GM12878 (cell line): ENCODE measurements at regions not wholly inside any gene's neighbourhood (a gene's known extent, or its start where the extent isn't known, plus 50 kb on each side); places are given as distances from the start of the nearest gene placed in this dataset.

Experiments used
- ATAC-seq: fragments of 200-7000 bp; cut with Tn5 transposase; 3 replicates; pipeline ENCODE4 v1.9.1; 2020; ENCODE audit warnings: mild to moderate bottlenecking, moderate library complexity
- BruUV-seq: library from RNA; stranded (reverse); fragments of 400-500 nt; replicated peaks from 2 replicates; lab custom pipeline; 2021; lab: Mats Ljungman, UMichigan
- CTCF ChIA-PET: fragments of 300-600 bp; sonication (Branson Sonifier 250); formaldehyde crosslinking; extraction: SDS; loops from one replicate; lab custom pipeline; 2021; ENCODE audit warnings: inconsistent platforms; lab: Yijun Ruan, JAX
- POLR2A ChIA-PET: fragments of 350-600 bp; formaldehyde crosslinking; extraction: SDS; loops from one replicate; lab custom pipeline; 2021; ENCODE audit warnings: inconsistent platforms; lab: Charles Lee
- RAD21 ChIA-PET: fragments of 300-600 bp; sonication (Branson Sonifier 250); formaldehyde crosslinking; loops from one replicate; lab custom pipeline; 2023; ENCODE audit warnings: antibody characterized with exemption; ENCODE audit not compliant: unreplicated experiment; lab: Charles Lee
- SMC1A ChIA-PET: fragments of 300-600 bp; sonication (Branson Sonifier 250); formaldehyde crosslinking; loops from one replicate; lab custom pipeline; 2023; ENCODE audit not compliant: unreplicated experiment, uncharacterized antibody; lab: Charles Lee
- DNase-seq: peaks from one replicate; pipeline ENCODE4 v3.0.0-alpha.2; 2011; ENCODE audit warnings: low read depth, low spot score
- FAIRE-seq: peaks from 3 replicates; lab custom pipeline; 2011; peaks lifted over from hg19 to GRCh38; lab: Jason Lieb, UNC
- H2AFZ ChIP-seq: 2 replicates; pipeline ENCODE4 v1.6.0; 2011; ENCODE audit warnings: low read depth, low read length, control low read depth; ENCODE audit not compliant: control insufficient read depth
- H3K27ac ChIP-seq: 2 replicates; pipeline ENCODE4 v1.5.1; 2011; ENCODE audit warnings: control low read depth; ENCODE audit not compliant: control insufficient read depth, insufficient read depth
- H3K27me3 ChIP-seq, 2 experiments: replicated peaks in 1 of 2; 2 replicates each; pipeline versions ENCODE4 v1.6.0 to v1.6.1; 2011; ENCODE audit warnings: low read length in 1 of 2; ENCODE audit not compliant: control insufficient read depth in 2 of 2, insufficient read depth in 2 of 2
- H3K36me3 ChIP-seq, 2 experiments: 2 replicates each; pipeline ENCODE4 v1.5.1; 2011; ENCODE audit warnings: low read length in 1 of 2; ENCODE audit not compliant: control insufficient read depth in 2 of 2, insufficient read depth in 2 of 2
- H3K4me1 ChIP-seq: 2 replicates; pipeline ENCODE4 v1.6.1; 2011; ENCODE audit warnings: mild to moderate bottlenecking, low read length, moderate library complexity, mixed read lengths; ENCODE audit not compliant: control insufficient read depth, insufficient read depth
- H3K4me2 ChIP-seq: 2 replicates; pipeline ENCODE4 v1.6.0; 2011; ENCODE audit warnings: control low read depth; ENCODE audit not compliant: control insufficient read depth, insufficient read depth
- H3K4me3 ChIP-seq: fragments of 200-600 bp; sonication (generic); 2 replicates; pipeline ENCODE4 v1.5.1; 2016
- H3K79me2 ChIP-seq: 2 replicates; pipeline ENCODE4 v1.6.0; 2011; ENCODE audit warnings: low read length; ENCODE audit not compliant: control insufficient read depth, insufficient read depth
- H3K9ac ChIP-seq: 2 replicates; pipeline ENCODE4 v1.8.0; 2011; ENCODE audit warnings: low read length, control low read depth, mixed read lengths; ENCODE audit not compliant: control insufficient read depth, insufficient read depth
- H3K9me3 ChIP-seq: replicated peaks from 3 replicates; pipeline ENCODE4 v1.5.1; 2011; ENCODE audit warnings: mild to moderate bottlenecking, low read length; ENCODE audit not compliant: control insufficient read depth, insufficient read depth
- H4K20me1 ChIP-seq: 2 replicates; pipeline ENCODE4 v1.6.0; 2011; ENCODE audit not compliant: control insufficient read depth, insufficient read depth
- BCL11A ChIP-seq: IDR thresholded peaks from 2 replicates; pipeline ENCODE4 v1.6.1; 2011; ENCODE audit warnings: low read depth, low read length
- EZH2 ChIP-seq: IDR thresholded peaks from 2 replicates; pipeline ENCODE4 v1.6.1; 2012; ENCODE audit warnings: low read depth, mild to moderate bottlenecking, control low read depth, inconsistent platforms, low read length, borderline replicate concordance; ENCODE audit not compliant: control insufficient read depth
- IKZF2 ChIP-seq, 2 experiments: fragments of 450-650 bp; IDR thresholded peaks; 2 replicates each; pipeline ENCODE4 v1.6.1; 2017; ENCODE audit warnings: mild to moderate bottlenecking in 2 of 2, moderate library complexity in 2 of 2
- JUNB ChIP-seq: IDR thresholded peaks from 2 replicates; pipeline ENCODE4 v1.6.1; 2016; ENCODE audit warnings: antibody characterized with exemption, mild to moderate bottlenecking
- SMC3 ChIP-seq: IDR thresholded peaks from 2 replicates; pipeline ENCODE4 v1.6.1; 2011; ENCODE audit warnings: low read length, improper control_type of control experiment, borderline replicate concordance
- TAF1 ChIP-seq: IDR thresholded peaks from 2 replicates; pipeline ENCODE4 v1.6.1; 2011; ENCODE audit warnings: mild to moderate bottlenecking, low read depth, low read length, borderline replicate concordance
- WGBS: methylation state at CpG from one replicate; pipeline ENCODE4 v1.1.6; 2016; ENCODE audit warnings: low lambda C conversion rate; ENCODE audit not compliant: insufficient replicate concordance, insufficient coverage; ENCODE audit errors: missing lambda C conversion rate; 5-methylcytosine and 5-hydroxymethylcytosine counted together
- in situ Hi-C: fragments of 300-500 bp; cut with MboI; formaldehyde crosslinking; loops from 9 replicates; pipeline ENCODE4 v1.14.3; 2018; ENCODE audit warnings: mixed read lengths
- intact Hi-C: fragments of 100-400 bp; cut with micrococcal nuclease; formaldehyde crosslinking; loops from one replicate; pipeline ENCODE4 v1.14.2; 2022; ENCODE audit not compliant: unreplicated experiment
- TF ChIP-seq, protein P1 (sequence below), 3 experiments: IDR thresholded peaks in 2 of 3; conservative IDR thresholded peaks in 1 of 3; 2 replicates each; pipeline ENCODE4 v1.5.1; 2011; ENCODE audit warnings: low read depth in 3 of 3, low read length in 3 of 3, mild to moderate bottlenecking in 3 of 3, control low read depth in 2 of 3, moderate library complexity in 2 of 3, inconsistent platforms in 1 of 3, mixed read lengths in 1 of 3; ENCODE audit not compliant: control insufficient read depth in 2 of 3, insufficient read depth in 1 of 3; ENCODE audit errors: extremely low read depth in 1 of 3

GRCh38 chr14:23728791-23729190, 92.6 kb downstream of the DHRS2 start:
- CTCF ChIA-PET: interaction anchor here (0.7 kb wide), 1 partner anchor 97 kb away, joined by 4 read pairs; no protein-coding TSS in a partner anchor
- no peak overlapping the region for H3K4me2 ChIP-seq
- no peak overlapping the region for H3K9ac ChIP-seq
- RAD21 ChIA-PET: no interaction called here
- H2AFZ ChIP-seq: no peak overlapping the region
- no peak overlapping the region for H3K4me3 ChIP-seq
- H3K27ac ChIP-seq: no peak overlapping the region
- no peaks in the 10 kb centered on the region for H3K4me1 ChIP-seq
- ATAC-seq: no peak
- H3K36me3 ChIP-seq: no peaks in the 10 kb centered on the region
- no TSS peak for BruUV-seq
- no peaks in the 10 kb centered on the region for H3K79me2 ChIP-seq
- SMC1A ChIA-PET: no interaction called here
- in situ Hi-C loops: loop anchor here (10.0 kb wide), 1 partner anchor 186 kb away; no protein-coding TSS in a partner anchor
- no peak for TF ChIP-seq EZH2
- no peak for TF ChIP-seq TAF1
- TF ChIP-seq IKZF2 (IDR thresholded peaks at IDR 0.05): no peak
- TF ChIP-seq SMC3: no peak
- no peak for TF ChIP-seq BCL11A
- TF ChIP-seq, all 136 proteins: peak for 0
- intact Hi-C loops: loop anchor here (5.0 kb wide), 2 partner anchors 141 to 199 kb away; no protein-coding TSS in a partner anchor
- POLR2A ChIA-PET: no interaction called here
- Histone ChIP-seq H4K20me1 (no peaks in the 10 kb centered on the region), H3K27me3 (no peaks in the 10 kb centered on the region), H3K9me3 (no peaks in the 10 kb centered on the region)
- 19% methylated on average over 4 of the region's 4 CpGs for WGBS
- no peak for DNase-seq
- no peak for FAIRE-seq

GRCh38 chr14:23729720-23730387, 93.7 kb downstream of the DHRS2 start:
- no peak for FAIRE-seq
- intact Hi-C loops (loop anchor here (5.0 kb wide), 2 partner anchors 143 to 197 kb away; no protein-coding TSS in a partner anchor), in situ Hi-C loops (loop anchor here (10.0 kb wide), 1 partner anchor 185 kb away; no protein-coding TSS in a partner anchor)
- DNase-seq: no peak
- Histone ChIP-seq H3K27me3 (no peaks in the 10 kb centered on the region), H3K4me3 (no peak overlapping the region), H2AFZ (no peak overlapping the region), H3K4me2 (no peak overlapping the region), H3K27ac (no peak overlapping the region), H3K36me3 (no peaks in the 10 kb centered on the region), H3K9me3 (no peaks in the 10 kb centered on the region), H4K20me1 (no peaks in the 10 kb centered on the region), H3K9ac (no peak overlapping the region), H3K79me2 (no peaks in the 10 kb centered on the region), H3K4me1 (no peaks in the 10 kb centered on the region)
- TF ChIP-seq, protein P1, sequence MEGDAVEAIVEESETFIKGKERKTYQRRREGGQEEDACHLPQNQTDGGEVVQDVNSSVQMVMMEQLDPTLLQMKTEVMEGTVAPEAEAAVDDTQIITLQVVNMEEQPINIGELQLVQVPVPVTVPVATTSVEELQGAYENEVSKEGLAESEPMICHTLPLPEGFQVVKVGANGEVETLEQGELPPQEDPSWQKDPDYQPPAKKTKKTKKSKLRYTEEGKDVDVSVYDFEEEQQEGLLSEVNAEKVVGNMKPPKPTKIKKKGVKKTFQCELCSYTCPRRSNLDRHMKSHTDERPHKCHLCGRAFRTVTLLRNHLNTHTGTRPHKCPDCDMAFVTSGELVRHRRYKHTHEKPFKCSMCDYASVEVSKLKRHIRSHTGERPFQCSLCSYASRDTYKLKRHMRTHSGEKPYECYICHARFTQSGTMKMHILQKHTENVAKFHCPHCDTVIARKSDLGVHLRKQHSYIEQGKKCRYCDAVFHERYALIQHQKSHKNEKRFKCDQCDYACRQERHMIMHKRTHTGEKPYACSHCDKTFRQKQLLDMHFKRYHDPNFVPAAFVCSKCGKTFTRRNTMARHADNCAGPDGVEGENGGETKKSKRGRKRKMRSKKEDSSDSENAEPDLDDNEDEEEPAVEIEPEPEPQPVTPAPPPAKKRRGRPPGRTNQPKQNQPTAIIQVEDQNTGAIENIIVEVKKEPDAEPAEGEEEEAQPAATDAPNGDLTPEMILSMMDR (IDR thresholded peaks at IDR 0.05 in 2 of 3, conservative IDR thresholded peaks at IDR 0.05 in 1 of 3; ENCODE audit: control insufficient read depth in 2 of 3, extremely low read depth in 1 of 3, insufficient read depth in 1 of 3, low read depth in 3 of 3, low read length in 3 of 3): peak in 2 of 3 experiments; percentile 15 to 31; a peak in 1 of 6 replicates
- no peak for TF ChIP-seq JUNB
- ChIA-PET SMC1A (interaction anchor here (1.7 kb wide), 1 partner anchor 181 kb away, joined by 4 read pairs; no protein-coding TSS in a partner anchor), RAD21 (no interaction called here), CTCF (interaction anchor here (1.3 kb wide), 1 partner anchor 181 kb away, joined by 6 read pairs; no protein-coding TSS in a partner anchor), POLR2A (no interaction called here)
- ATAC-seq: peak; percentile 71
- 28% methylated on average over 8 of the region's 8 CpGs for WGBS
- BruUV-seq: no TSS peak
